HG03103 (cell line): ENCODE measurements at regions not wholly inside any gene's neighbourhood (a gene's known extent, or its start where the extent isn't known, plus 50 kb on each side); places are given as distances from the start of the nearest gene placed in this dataset.

Experiments
- ATAC-seq: cut with Tn5 transposase; IDR thresholded peaks from one replicate; pipeline ENCODE4 v1.9.1; 2021; ENCODE audit warnings: low read depth; ENCODE audit not compliant: unreplicated experiment

DNA sequence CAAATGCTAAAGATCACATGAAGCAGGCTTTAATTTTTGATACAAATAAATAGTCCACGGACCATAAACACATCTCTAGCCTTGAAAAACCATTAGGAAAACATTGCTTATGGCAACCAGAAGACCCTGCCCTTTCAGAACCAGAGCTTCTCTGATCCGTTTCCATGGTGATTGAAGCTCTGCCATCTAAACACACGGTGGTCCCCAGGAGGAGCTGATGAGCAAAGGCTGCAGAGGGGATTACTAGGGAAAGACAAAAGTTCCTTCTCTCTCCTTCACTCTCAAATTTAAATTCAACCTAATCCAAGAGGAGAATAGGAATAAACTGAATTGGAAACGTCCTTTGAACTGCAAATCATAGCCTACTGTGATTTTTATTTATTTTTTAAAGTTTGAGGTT lies 122.0 kb upstream of the ATP10A start:
- no peak for ATAC-seq

DNA sequence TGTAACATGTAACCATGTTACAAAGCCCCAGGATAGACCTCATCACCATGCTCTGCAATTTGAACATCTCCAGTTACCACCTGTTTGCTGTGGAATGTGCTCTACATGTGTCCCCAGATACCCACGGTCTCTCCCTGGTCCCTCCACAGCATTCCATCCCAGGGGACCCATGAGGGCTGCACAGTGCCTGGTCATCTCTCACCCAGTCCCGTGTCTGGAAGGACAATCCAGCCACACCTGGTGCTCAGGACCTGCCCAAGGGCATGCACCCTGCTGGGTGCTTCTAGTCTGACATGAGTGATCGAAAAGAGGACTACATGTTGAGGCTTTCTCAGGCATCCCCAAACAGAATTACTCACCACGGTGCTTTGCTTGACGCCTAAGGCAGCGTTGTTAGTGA lies 119.6 kb upstream of the ATP10A start:
- no peak for ATAC-seq

DNA sequence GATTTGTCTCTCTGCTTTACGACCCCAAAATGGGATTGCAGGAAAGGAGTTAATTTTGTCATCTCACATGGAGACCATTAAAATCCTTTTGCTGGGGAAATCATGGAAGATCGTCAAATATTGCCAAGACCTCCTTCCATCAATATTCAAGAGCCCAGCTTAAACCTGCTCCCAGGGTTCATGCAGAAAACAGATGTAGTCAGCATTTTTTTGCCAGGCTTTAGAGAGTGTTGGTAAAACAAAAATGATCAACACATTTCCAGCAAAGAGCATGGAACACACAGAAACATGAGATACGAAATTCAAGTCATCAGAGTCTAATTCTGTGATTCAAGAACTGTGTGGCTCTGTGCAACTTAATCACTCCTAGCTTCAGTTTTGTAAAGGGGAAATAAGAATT lies 118.0 kb upstream of the ATP10A start:
- no peak for ATAC-seq

DNA sequence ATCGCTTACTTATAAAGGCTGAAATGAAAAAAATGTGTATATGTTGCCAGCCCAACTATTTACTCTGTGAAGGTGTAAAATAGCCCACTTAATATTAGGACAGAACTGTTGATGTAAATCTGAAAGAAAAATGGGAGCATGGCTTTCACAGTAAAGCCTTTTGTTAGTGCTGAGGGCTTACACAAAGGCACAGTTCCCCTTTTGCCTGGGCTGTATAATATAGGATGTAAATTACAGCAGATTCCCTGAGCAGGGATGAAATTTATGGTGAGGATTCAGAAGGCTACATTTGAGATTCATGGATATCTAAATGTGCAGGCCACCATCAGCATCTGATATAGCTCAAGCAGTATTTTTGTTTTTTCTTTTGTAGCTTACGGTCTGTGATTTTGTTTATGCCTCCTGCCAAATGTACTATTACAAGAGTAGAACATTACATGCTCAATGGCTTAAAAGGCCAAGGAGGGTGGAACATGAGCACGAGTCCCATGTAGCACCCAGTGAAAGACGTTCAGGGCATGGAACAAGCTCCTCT lies 109.1 kb upstream of the ATP10A start:
- no peak for ATAC-seq

DNA sequence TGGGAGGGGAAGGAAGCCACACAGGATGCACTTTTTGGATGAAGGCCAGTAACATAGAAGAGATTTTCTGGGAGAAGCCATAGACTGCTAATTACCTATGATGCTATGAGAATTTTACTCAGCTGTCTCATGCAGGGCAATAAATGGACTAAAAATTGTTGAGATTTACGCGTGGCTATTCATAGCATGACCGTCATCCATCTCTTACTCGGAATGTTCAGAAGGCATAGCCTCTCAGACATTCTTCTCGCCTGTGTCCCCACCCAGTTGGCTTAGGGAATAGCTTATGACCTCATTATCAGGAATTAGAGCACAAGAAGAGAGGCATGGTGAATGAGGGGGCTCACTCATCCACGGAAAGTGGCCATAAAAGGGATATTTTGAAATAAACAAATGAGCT lies 107.9 kb upstream of the ATP10A start:
- ATAC-seq: no peak

DNA sequence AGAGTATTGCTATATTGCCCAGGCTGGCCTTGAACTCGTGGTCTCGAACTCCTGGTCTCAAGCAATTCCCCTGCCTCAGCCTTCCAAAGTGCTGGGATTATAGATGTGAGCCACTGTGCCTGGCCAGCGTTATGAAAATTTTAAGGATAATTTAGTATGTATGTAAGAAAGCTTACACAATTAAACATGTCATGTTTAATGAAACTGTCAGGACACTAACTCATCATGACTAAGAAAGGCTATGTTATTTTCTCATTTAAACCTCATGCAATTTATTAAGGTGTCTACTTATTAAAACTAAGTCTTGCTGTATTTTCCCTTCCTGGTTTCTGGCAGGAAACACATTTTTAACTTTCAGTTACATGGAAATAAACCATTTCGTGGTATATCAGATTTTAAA lies 106.8 kb upstream of the ATP10A start:
- ATAC-seq: no peak

DNA sequence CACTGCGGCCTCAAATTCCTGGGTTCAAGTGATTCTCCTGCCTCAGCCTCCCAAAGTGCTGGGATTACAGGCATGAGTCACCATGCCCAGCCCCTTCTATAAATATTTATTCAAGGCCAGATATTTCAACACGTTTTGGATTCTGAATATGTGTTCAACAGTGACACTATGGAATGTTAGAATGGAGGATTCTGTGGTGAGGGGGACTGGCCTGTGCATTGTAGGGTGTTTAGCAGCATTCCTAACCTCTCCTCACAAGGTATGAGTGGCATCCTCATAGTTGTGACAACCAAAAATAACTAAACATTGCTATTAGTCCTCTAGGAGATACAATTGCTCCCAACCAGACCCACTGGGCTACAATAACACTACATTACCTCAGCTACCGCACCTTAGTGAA lies 104.0 kb upstream of the ATP10A start:
- ATAC-seq: no peak

DNA sequence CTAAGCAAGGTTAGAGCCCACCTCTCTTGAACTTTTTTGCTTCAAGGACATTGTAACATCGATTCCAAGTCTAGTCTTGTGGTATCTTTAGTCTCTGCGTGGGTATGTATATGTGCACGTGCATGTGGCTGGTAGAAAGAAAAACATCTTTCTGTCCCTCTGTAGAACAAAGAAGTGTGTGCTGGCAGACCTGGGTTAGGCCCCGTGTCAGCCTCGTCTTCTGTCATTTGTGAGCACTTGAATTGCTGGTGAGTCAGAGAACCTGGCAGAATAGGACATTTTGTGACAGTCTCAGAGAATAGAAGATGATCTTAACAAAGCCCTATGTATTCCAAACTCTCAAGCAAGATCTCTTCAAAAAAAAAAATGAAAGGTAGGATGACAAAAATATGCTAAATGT lies 102.2 kb upstream of the ATP10A start:
- no peak for ATAC-seq

DNA sequence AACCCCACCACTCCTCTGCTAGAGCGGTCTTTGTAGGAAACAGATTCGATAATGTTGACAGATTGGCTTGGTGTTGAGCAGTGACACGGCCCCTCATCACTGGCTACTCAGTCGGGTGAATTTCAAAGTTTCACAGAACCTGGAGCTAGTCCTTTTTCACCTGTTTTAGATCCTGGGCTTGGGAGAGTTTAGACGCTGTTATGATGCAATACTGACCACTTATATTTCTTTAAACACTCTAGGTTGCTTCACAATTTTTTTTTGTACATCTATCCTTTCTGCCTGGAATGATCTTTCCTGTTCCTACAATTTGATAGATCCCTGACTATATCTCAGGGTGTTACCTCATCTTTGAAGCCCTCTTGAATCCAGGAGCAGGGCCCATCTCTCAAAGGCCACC lies 97.1 kb upstream of the ATP10A start:
- no peak for ATAC-seq

DNA sequence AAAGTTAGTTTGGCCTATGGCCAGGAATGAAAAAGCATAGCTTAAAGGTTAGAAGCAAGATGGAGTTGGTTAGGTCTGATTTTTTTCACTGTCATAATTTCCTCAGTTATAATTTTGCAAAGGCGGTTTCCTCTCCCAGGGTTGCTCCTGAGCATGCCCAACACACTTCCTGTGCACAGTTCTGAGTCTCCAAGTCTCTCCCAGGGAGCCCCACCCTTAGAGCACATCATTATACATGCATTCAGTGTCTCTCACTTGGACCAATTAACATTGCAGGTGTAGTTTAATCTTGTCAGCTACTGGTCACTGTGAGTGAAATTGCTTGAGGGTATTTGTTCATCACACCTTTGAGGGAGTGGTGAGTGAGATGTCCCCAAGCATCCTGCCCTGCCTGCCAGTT lies 96.0 kb upstream of the ATP10A start:
- ATAC-seq: no peak

DNA sequence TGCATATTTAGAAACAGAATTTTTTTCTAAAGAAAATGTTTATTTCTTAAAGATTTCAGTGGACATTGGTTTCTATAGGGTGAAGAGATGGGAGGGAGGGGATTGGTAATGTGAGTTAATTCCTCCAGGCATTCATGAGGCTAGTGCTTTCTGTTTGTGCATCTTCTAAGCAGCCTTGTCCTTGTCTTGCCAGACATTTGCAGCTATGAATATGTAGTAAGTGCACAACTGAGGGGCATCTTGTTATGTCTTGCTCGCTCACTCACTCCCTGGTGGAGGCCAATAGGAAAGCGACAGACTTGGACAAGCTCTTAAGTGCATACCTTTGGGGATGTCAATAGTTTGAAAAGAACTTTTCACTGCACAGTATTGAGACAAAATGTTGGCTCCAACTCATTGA lies 92.5 kb upstream of the ATP10A start:
- ATAC-seq: no peak

DNA sequence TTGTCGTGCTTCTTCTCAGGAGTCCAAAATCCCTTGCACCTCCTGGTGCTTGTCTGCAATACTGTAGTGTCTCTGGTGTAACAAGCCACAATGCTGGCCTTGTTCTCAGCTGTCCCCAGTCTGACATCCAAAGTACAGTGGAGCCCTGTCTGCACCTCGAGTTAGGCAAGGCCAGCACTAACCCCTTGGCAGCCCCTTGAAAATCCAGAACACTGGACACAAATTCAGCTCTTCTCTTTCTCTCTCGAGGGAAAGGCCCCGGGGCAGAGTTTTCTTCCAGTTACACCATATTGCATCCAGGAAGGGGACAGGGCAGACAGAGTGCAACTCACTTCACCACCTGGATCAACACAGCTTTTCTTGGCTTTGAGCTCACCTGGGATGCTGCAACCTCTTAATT lies 91.3 kb upstream of the ATP10A start:
- ATAC-seq: no peak

DNA sequence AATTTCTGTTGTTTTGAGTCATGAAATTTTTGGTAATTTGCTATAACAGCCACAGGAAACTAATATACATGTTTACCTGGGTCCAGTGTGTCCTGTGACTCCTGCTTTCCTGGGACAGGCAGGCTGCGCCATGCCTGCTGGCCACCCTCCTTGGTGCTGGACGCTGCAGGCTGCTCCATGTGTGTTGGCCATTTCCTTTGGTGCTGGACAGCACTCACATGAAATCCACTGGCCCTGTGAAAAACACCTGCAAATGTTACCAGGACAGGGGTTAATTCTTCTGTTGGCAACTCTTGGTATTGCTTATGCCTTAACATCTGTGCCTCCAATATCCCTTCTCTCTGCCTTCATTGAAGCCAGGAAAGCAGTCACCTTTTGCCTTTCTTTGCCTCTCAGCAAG lies 86.9 kb upstream of the ATP10A start:
- no peak for ATAC-seq

DNA sequence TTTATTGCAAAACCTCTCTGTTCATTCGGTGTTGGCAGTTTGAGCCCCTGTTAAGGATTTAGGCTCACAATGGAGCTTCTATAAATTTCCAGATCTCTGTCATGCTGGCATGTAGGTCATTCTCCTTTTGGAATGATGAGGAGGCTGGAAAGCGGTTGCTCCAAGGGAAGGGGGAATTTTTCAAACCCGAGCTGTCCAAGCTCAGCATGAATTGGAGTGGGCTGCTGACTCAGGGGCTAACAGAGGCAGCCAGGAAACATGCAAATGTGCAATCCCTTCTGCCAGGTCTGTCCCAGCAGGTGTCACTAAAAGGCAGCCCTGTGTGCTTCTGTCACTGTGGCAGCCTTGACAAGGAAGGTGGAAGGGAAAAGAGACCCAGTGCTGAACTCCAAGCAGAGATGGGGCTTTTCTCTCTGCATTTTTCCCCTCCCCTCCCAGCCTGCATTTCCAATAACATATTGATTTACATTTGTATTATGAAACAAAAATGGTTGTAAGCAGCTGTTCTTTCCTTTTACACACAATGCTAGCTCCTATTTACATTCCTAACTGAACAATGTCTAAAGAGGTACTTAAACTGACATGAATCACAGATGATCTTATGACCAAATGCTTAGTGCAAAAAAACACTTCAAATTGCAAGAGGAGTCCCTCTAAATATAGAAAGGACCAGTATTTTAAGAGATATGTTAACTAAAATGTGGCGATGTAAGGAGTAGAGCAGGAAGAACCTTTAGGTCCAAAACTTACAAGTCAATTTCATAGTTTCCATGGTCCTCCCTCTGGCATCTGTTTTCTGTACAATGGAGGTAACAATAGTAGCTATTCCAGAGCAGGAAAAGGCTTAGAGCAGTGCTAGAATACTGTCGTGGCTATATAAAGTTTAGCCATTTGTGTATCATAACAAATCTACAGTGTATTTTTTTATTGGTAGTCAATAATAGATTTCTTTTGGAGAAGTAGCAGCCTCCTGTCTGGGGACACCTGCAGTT lies 84.5 kb upstream of the ATP10A start:
- no peak for ATAC-seq

DNA sequence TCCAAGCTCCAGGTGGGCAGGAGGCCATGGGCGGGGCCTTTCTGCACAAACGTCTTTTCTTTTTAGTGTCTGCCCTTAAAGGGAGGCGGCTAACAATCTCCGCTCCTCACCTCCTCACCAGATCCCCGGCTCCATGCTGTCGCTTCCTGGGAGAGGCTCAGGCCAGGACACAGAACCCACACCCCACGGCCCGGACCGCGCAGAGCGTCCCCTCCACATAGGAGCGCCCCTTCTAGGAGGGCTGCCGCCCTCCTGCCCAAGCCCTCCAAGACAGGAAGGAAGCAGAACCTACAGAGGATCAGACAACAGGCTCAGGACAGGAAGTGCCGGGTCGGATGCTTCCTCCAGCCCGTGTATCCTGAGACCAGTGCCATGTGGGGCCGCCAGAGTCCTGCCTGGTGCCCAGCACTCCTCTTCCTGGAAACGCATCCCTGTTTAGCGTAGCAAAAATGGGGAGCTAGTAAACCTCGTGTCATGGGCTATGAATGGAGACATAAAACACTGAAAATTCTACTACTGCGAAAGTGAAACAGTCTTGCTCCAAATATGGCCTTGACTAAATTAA lies 83.2 kb upstream of the ATP10A start:
- no peak for ATAC-seq

DNA sequence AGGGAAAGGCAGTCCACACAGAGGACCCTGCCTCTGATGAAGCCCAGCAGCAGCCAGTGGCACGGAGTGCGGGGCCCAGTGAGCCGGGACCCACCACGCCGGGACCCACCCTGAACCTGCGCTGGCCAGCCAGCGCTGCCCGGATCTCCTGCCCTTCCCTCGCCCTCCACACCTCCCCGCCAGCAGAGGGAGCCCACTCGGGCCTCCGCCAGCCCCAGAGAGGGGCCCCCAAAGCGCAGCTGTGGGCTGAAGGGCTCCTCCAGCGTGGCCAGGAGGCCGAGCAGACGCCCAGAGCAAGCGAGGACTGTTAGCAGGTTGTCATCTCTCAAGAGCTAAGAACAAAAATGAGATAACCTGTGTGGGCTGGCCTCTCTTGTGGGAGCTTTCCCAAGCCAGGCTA lies 81.3 kb upstream of the ATP10A start:
- no peak for ATAC-seq

DNA sequence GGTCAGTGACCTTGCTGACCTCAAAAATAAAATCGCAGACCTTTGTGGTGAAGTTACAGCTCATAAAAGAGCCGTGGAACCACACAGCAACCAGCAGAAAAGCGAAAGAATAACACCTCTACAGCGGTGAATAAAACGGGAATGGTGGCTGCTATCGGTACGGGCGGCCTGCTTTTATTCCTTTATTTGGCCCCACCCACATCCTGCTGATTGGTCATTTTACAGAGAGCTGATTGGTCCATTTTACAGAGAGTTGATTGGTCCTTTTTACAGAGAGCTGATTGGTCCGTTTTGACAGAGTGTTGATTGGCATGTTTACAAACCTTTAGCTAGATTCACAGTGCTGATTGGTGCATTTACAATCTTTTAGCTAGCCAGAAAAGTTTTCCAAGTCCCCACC lies 80.7 kb upstream of the ATP10A start:
- no peak for ATAC-seq

DNA sequence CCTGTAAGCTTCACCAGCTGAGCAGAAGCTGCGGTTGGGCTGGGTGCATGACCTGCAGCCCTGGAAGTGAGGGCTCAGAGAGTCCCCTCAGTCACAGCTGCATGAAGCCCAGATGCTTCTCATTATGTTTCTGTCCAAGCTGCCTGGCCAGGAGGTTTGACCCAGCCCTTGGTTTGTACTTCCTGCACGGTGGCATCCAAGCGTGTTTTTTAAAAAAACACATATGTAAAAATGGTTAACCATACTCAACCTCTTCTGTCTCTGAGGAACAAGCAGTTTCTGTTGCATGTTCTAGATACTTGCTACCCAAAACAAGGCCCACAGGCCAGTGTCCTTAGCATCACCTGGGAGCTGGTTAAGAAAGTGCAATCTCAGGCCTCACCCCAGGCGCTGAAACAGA lies 76.0 kb upstream of the ATP10A start:
- peak; percentile 83 for ATAC-seq

DNA sequence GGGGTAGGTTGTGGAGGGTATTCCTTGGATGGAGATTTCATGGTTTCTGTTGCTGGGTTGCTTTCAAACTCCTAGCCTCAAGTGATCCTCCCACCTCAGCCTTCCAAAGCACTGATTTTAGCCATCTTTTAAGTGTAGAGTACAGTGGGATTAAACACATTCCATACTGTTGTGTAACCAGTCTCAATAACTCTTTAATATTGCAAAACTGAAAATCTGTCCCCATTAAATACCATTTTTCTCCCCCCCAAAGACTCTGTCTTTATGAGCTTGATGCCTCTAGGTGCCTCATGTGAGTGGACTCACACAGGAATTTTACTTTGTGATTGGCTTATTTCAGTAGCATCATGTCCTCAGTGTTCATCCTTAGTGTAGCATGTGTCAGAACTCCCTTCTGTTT lies 74.7 kb upstream of the ATP10A start:
- no peak for ATAC-seq

DNA sequence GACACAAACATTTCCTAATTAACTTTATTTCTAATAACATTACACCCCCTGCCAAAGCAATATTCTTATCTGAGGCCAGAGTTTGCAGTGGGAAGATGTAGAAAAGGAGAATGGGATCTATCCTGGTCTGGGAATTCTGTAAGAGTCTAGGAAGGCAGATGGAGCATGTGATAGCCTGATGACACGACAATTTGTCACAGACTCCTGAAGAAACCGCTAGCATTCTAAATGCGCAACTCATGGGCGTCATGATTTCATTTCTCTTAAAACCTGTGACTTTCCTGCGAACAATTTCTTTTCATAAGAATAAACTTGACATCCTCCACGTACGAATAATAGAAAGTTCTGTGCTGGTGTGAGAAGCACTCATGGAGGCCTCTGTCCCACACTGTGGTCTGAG lies 72.9 kb upstream of the ATP10A start:
- ATAC-seq: no peak

DNA sequence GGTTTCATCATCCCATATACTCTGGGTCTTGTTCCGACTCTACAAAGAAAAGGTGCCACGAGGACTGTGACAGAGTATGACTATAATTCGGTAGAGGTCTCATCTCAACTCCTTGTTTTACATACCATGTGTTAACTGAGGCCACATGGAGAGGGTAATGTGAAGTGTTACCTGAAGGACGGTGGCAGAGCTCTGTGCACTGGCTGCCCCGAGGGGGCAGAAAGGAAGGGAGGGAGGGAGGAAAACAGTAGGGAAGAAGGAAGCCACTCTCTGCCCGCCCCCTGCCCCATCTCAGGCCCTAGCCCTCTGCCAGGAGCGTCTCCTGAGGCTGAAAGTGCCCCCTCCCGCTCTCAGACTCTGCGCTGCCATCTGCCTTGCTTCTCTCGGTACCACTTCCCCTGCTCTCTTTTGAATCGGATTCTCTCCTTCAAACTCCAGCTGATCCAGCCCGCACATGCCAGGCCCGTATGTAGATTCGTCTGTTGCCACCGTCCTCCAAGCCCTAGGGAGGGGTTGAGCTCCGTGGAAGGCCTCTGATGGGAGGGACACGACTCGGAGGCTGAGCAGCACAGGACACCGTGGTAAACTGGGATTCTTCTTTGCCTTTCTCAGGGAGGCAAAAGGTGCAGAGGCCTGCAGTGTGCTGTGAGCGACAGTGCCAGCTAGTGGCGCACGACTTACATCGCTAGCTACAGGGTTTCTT lies 70.5 kb upstream of the ATP10A start:
- no peak for ATAC-seq
